GM18873 (cell line): ENCODE measurements at regions not wholly inside any gene's neighbourhood (a gene's known extent, or its start where the extent isn't known, plus 50 kb on each side); places are given as distances from the start of the nearest gene placed in this dataset.

Experiments used
- ATAC-seq: cut with Tn5 transposase; IDR thresholded peaks from one replicate; pipeline ENCODE4 v1.9.1; 2021; ENCODE audit warnings: mild to moderate bottlenecking, moderate library complexity, moderate number of reproducible peaks; ENCODE audit not compliant: unreplicated experiment, low FRiP score

DNA sequence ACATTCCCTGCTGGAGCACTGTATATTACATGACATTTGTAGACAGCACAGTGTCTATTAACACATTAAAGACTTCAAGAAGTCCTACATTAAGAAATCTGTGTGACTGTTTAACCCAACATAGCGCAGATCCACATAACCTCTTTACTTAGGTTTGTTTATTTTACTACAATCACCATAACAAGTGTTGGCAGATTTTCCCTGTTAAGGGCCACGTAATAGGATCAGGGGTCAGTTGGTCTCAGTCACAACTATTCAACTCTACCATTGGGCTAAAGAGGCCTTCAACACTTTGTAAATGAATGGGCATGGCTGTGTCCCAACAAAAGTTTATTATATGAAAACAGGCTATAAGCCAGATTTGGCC lies 51.3 kb upstream of the ADORA2B start:
- no peak for ATAC-seq

- ATAC-seq: no peak
Observed at GRCh38 chr17:15894258-15894657, 50.7 kb upstream of the ADORA2B start.

DNA sequence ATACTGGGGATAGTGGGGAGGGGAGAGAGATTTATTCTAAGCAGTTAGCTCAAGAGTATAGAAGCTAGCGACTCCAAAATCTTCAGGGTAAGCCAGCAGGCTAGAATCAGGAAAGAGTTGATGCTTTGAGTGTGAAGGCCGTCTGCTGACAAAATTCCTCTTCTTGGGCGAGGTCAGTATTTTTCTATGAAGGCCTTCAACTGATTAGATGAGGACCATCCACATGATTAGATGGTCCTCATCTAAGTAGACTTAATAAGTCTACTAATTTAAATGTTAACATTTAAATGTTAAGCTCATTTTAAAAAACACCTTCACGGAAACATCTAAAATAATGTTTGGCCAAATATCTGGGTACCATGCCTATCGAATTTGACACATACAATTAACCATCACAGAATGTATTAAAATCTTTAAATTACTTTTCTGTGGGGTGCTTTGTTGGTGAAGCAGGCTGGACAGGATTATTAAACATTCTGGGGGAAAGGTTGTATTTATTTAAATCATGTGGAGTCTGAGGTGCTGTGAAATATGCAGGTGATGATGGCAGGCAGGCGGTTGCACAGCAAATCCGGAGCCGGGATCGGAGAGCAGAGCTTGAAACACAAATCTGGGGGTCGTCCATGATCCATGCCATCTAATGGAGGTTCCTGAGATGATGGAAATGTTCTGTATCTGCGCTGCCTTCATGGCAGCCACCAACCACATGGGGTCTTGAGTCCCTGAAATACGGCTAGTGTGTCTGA lies 49.8 kb upstream of the ADORA2B start:
- no peak for ATAC-seq
